ENCODE measurements at regions not wholly inside any gene's neighbourhood (a gene's known extent, or its start where the extent isn't known, plus 50 kb on each side); places are given as distances from the start of the nearest gene placed in this dataset.

- no peaks in the 10 kb centered on the region for H3K27me3 ChIP-seq
- H3K4me1 ChIP-seq: peaks cover 21 to 24% of the 10 kb centered on the region in 2 donors
- no peak for TF ChIP-seq CTCF (IDR thresholded peaks at IDR 0.05)
- TF ChIP-seq POLR2A (IDR thresholded peaks at IDR 0.05): no peak
- H3K4me3 ChIP-seq (replicated peaks in 1 of 3): no peak overlapping the region
- WGBS, 2 donors: 84 to 90% methylated on average over 13 of the region's 13 CpGs
- peak overlapping the region; percentile 33 to 66 (median 52) for H3K27ac ChIP-seq
- no peaks in the 10 kb centered on the region for H3K9me3 ChIP-seq
- H3K36me3 ChIP-seq: no peaks in the 10 kb centered on the region
- intact Hi-C loops (cut with DNase I): no loop called here
- no peak for DNase-seq
Measured at GRCh38 chr11:70935006-70935768, 317.2 kb downstream of the SHANK2 start.

GRCh38 chr11:70942593-70942992, 309.8 kb downstream of the SHANK2 start:
- 82 to 92% methylated on average over 1 of the region's 1 CpG for WGBS, 2 donors
- DNase-seq: no peak
- H3K27ac ChIP-seq: no peak overlapping the region
- intact Hi-C loops (cut with DNase I): no loop called here
- no peaks in the 10 kb centered on the region for H3K27me3 ChIP-seq
- TF ChIP-seq CTCF (IDR thresholded peaks at IDR 0.05) (peak in 4 of 6 experiments; percentile 9 to 39 (median 18)), POLR2A (IDR thresholded peaks at IDR 0.05) (no peak)
- H3K36me3 ChIP-seq: no peaks in the 10 kb centered on the region
- no peak overlapping the region for H3K4me3 ChIP-seq (replicated peaks in 1 of 3)
- H3K9me3 ChIP-seq: no peaks in the 10 kb centered on the region
- H3K4me1 ChIP-seq: peaks cover 4 to 6% of the 10 kb centered on the region in 2 donors

- no peaks in the 10 kb centered on the region for H3K36me3 ChIP-seq
- H3K9me3 ChIP-seq: no peaks in the 10 kb centered on the region
- H3K27me3 ChIP-seq: no peaks in the 10 kb centered on the region
- DNase-seq: no peak
- intact Hi-C loops (cut with DNase I): no loop called here
- H3K4me1 ChIP-seq: peaks cover 12 to 16% of the 10 kb centered on the region in 2 donors
- WGBS, 2 donors: 88 to 93% methylated on average over 11 of the region's 11 CpGs
- H3K27ac ChIP-seq: no peak overlapping the region
- TF ChIP-seq POLR2A (IDR thresholded peaks at IDR 0.05) (no peak), CTCF (IDR thresholded peaks at IDR 0.05) (no peak)
- H3K4me3 ChIP-seq (replicated peaks in 1 of 3): no peak overlapping the region
Measured at GRCh38 chr11:70944141-70944540, 308.2 kb downstream of the SHANK2 start.

- Histone ChIP-seq H3K9me3 (no peaks in the 10 kb centered on the region), H3K27me3 (no peaks in the 10 kb centered on the region), H3K4me1 (peaks cover 17 to 21% of the 10 kb centered on the region in 2 donors), H3K36me3 (no peaks in the 10 kb centered on the region), H3K4me3 (replicated peaks in 1 of 3) (no peak overlapping the region), H3K27ac (no peak overlapping the region)
- DNase-seq: no peak
- intact Hi-C loops (cut with DNase I): no loop called here
- TF ChIP-seq CTCF (IDR thresholded peaks at IDR 0.05): no peak
- TF ChIP-seq POLR2A (IDR thresholded peaks at IDR 0.05): no peak
- 94 to 96% methylated on average over 2 of the region's 2 CpGs for WGBS, 2 donors
Measured at GRCh38 chr11:70944636-70945035, 307.7 kb downstream of the SHANK2 start.

- H3K27ac ChIP-seq: peak overlapping the region; percentile 53 to 63 (median 55)
- no peaks in the 10 kb centered on the region for H3K27me3 ChIP-seq
- no peaks in the 10 kb centered on the region for H3K9me3 ChIP-seq
- 61 to 67% methylated on average over 13 of the region's 13 CpGs for WGBS, 2 donors
- intact Hi-C loops (cut with DNase I): no loop called here
- no peak for TF ChIP-seq CTCF (IDR thresholded peaks at IDR 0.05)
- TF ChIP-seq POLR2A (IDR thresholded peaks at IDR 0.05): no peak
- H3K4me3 ChIP-seq (replicated peaks in 1 of 3): no peak overlapping the region
- peak in 1 of 2 donors; percentile 44 for DNase-seq
- no peaks in the 10 kb centered on the region for H3K36me3 ChIP-seq
- H3K4me1 ChIP-seq: peaks cover 34 to 44% of the 10 kb centered on the region in 2 donors
Measured at GRCh38 chr11:70948398-70948797, 304.0 kb downstream of the SHANK2 start.

Measured in thyroid gland (tissue), 4 donors.